H1 (cell line): ENCODE measurements at regions not wholly inside any gene's neighbourhood (a gene's known extent, or its start where the extent isn't known, plus 50 kb on each side); places are given as distances from the start of the nearest gene placed in this dataset.

Experiments used
- CHD2 ChIP-seq: IDR thresholded peaks from 2 replicates; pipeline ENCODE4 v1.6.1; 2012; ENCODE audit warnings: low read length, improper control_type of control experiment
- CTCF ChIP-seq, 3 experiments: IDR thresholded peaks; 1 replicate in 2 of 3; 2 replicates in 1 of 3; pipeline versions ENCODE4 v1.5.1 to v1.6.1; 2011; ENCODE audit warnings: low read length in 3 of 3, mild to moderate bottlenecking in 3 of 3, inconsistent platforms in 2 of 3, low read depth in 1 of 3, moderate library complexity in 1 of 3; ENCODE audit not compliant: insufficient read depth in 1 of 3; ENCODE audit errors: control extremely low read depth in 1 of 3
- SUZ12 ChIP-seq: fragments of 200-600 bp; sonication (generic); IDR thresholded peaks from 2 replicates; pipeline ENCODE4 v1.6.1; 2012; ENCODE audit warnings: mild to moderate bottlenecking, inconsistent platforms, low read length, moderate library complexity, mixed read lengths

DNA sequence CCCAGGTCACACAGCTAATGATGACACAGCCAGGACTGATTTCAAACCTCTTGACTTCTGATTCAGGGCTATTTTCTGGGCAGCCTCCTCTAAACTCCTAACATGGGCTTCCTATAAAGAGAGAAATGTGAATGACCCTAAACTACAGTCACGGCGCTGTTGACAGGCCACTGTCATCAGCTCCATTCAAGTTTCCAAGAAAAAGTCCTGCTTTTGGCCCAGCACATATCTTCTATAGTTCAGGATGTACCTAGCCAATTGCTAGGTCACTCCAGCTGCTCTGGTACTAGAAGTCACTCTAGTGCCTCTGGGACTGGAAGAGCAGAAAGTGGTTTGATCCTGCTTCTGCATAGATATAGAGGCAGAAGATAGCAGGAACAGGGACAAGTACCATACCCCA, 64.9 kb upstream of the TARS1 start:
- TF ChIP-seq CTCF (IDR thresholded peaks at IDR 0.05; ENCODE audit: control extremely low read depth in 1 of 3, insufficient read depth in 1 of 3, low read depth in 1 of 3, low read length in 3 of 3) (no peak), CHD2 (no peak), SUZ12 (no peak)
